ENCODE measurements at regions not wholly inside any gene's neighbourhood (a gene's known extent, or its start where the extent isn't known, plus 50 kb on each side); places are given as distances from the start of the nearest gene placed in this dataset.

DNA sequence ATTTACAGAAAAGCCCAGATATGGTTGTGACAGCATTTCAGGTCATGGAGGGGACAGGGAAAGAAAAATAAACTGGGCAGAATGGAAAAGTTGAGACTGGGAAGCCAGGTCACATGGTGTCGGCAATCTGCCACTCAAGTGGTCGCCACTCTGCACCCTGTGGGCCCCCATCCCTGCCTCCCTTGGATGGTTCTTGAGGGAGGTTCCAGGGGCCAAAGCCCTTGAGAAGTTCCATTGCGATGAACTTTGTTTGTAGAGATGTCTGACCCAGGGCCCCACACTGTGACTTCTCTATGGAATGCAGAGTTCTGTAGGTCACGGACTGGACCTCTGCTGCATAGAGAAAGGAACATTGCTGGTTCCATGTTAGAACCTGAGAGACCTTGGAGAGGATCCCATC is 105.7 kb upstream of the SLC14A2 start:
- H3K9me3 ChIP-seq (ENCODE audit: control insufficient read depth in 2 of 2, low read length in 2 of 2), result peaks cover 0 to 4% of the 10 kb centered on the region in 2 donors
- no peak overlapping the region for H3K27ac ChIP-seq (ENCODE audit: low read depth in 2 of 2, low read length in 2 of 2)
- no peak overlapping the region for H3K9ac ChIP-seq (ENCODE audit: low read depth in 1 of 2, low read length in 2 of 2)
- no peak overlapping the region for H3K4me3 ChIP-seq (ENCODE audit: low read length in 2 of 2)
- no peaks in the 10 kb centered on the region for H3K27me3 ChIP-seq (ENCODE audit: control insufficient read depth in 2 of 2, insufficient read depth in 2 of 2, low read length in 2 of 2)
- H3K4me1 ChIP-seq (ENCODE audit: control insufficient read depth in 2 of 2, insufficient read depth in 2 of 2, low read length in 2 of 2), result no peaks in the 10 kb centered on the region
- H3K36me3 ChIP-seq (ENCODE audit: control insufficient read depth in 2 of 2, insufficient read depth in 2 of 2, low read length in 2 of 2), result no peaks in the 10 kb centered on the region

DNA sequence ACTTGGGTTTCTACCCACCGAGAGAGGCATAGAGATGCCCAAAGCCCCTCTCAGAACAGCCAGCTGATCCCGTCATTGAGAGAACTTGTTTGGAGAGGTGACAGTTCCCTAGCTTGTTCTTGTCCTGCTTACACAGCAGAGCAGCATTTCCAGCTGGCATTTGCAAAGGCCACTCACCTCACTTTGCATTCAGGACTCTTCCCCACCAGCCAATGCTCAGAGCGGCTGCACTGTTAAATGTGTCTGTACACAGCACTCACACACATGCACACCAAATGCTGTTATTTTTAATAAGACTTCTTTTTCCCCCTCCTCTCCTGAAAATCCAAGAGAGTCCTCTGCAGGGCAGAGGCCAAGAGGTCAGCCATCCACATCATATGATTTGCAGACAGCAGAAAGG is 104.6 kb upstream of the SLC14A2 start:
- no peaks in the 10 kb centered on the region for H3K27me3 ChIP-seq (ENCODE audit: control insufficient read depth in 2 of 2, insufficient read depth in 2 of 2, low read length in 2 of 2)
- no peaks in the 10 kb centered on the region for H3K4me1 ChIP-seq (ENCODE audit: control insufficient read depth in 2 of 2, insufficient read depth in 2 of 2, low read length in 2 of 2)
- H3K9me3 ChIP-seq (ENCODE audit: control insufficient read depth in 2 of 2, low read length in 2 of 2), result peaks cover 0 to 4% of the 10 kb centered on the region in 2 donors
- H3K36me3 ChIP-seq (ENCODE audit: control insufficient read depth in 2 of 2, insufficient read depth in 2 of 2, low read length in 2 of 2), result no peaks in the 10 kb centered on the region
- H3K9ac ChIP-seq (ENCODE audit: low read depth in 1 of 2, low read length in 2 of 2), result no peak overlapping the region
- H3K4me3 ChIP-seq (ENCODE audit: low read length in 2 of 2), result no peak overlapping the region
- H3K27ac ChIP-seq (ENCODE audit: low read depth in 2 of 2, low read length in 2 of 2), result no peak overlapping the region

DNA sequence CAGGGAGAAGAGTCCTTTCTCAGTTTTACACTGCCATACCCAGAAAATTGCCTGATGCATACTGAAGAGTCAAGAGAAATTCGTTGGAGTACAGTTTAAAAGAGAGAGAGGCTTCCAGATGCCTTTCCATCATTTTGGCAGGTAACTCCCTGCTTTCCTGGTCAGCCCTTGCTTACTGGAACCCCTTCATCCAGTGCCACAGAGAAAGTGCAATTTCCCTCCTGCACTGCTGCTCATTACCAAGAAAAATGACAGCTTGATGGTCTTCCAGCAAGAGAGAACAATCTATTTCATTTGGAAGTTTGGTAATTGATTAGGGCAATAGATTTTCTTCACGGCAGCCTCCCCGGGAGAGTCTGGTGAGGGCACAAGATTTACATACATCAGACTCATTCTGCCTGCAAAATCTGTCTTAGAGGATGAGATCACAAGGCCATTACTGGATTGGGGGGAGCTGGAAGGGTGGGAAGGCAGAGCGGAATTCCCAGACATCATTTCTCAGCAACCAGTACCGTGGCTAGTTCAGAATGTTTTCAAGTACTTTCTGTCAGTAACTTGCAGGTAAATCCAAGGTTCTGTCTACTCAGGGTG is 102.8 kb upstream of the SLC14A2 start:
- Histone ChIP-seq H3K4me1 (ENCODE audit: control insufficient read depth in 2 of 2, insufficient read depth in 2 of 2, low read length in 2 of 2) (no peaks in the 10 kb centered on the region), H3K4me3 (ENCODE audit: low read length in 2 of 2) (no peak overlapping the region), H3K36me3 (ENCODE audit: control insufficient read depth in 2 of 2, insufficient read depth in 2 of 2, low read length in 2 of 2) (no peaks in the 10 kb centered on the region), H3K9me3 (ENCODE audit: control insufficient read depth in 2 of 2, low read length in 2 of 2) (no peaks in the 10 kb centered on the region), H3K9ac (ENCODE audit: low read depth in 1 of 2, low read length in 2 of 2) (no peak overlapping the region), H3K27ac (ENCODE audit: low read depth in 2 of 2, low read length in 2 of 2) (no peak overlapping the region), H3K27me3 (ENCODE audit: control insufficient read depth in 2 of 2, insufficient read depth in 2 of 2, low read length in 2 of 2) (no peaks in the 10 kb centered on the region)

DNA sequence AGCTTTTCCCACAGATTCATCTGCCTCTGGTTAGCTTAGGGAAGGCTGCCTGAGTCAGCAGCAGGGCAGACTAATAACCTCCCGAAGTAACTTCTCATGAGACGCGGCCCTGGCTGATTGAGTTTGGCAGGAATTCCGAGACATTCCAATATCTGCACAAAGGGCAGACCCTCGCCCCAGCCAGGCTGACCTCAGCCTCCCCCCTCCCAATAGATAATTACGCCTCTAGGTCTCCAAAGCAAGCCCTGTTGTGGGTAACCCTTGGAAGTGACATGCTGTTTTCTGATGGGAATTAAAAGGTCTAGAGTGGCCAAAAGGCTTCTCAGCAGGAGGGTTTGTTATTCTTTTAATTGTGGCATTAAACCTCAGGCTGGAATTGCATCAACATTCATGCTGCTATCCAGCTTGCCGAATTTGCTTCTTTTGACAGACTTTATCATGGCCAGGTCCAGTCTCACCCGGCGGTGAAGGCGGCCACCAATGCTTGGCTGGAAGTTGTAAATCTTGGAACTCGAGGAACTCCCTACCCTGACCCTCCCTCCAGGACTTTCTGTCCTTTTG is 98.0 kb upstream of the SLC14A2 start:
- Histone ChIP-seq H3K9ac (ENCODE audit: low read depth in 1 of 2, low read length in 2 of 2) (no peak overlapping the region), H3K4me1 (ENCODE audit: control insufficient read depth in 2 of 2, insufficient read depth in 2 of 2, low read length in 2 of 2) (no peaks in the 10 kb centered on the region), H3K27ac (ENCODE audit: low read depth in 2 of 2, low read length in 2 of 2) (no peak overlapping the region), H3K36me3 (ENCODE audit: control insufficient read depth in 2 of 2, insufficient read depth in 2 of 2, low read length in 2 of 2) (no peaks in the 10 kb centered on the region), H3K27me3 (ENCODE audit: control insufficient read depth in 2 of 2, insufficient read depth in 2 of 2, low read length in 2 of 2) (no peaks in the 10 kb centered on the region), H3K4me3 (ENCODE audit: low read length in 2 of 2) (no peak overlapping the region), H3K9me3 (ENCODE audit: control insufficient read depth in 2 of 2, low read length in 2 of 2) (no peaks in the 10 kb centered on the region)

- no peak overlapping the region for H3K27ac ChIP-seq (ENCODE audit: low read depth in 2 of 2, low read length in 2 of 2)
- no peak overlapping the region for H3K9ac ChIP-seq (ENCODE audit: low read depth in 1 of 2, low read length in 2 of 2)
- no peaks in the 10 kb centered on the region for H3K4me1 ChIP-seq (ENCODE audit: control insufficient read depth in 2 of 2, insufficient read depth in 2 of 2, low read length in 2 of 2)
- no peaks in the 10 kb centered on the region for H3K27me3 ChIP-seq (ENCODE audit: control insufficient read depth in 2 of 2, insufficient read depth in 2 of 2, low read length in 2 of 2)
- no peaks in the 10 kb centered on the region for H3K9me3 ChIP-seq (ENCODE audit: control insufficient read depth in 2 of 2, low read length in 2 of 2)
- no peak overlapping the region for H3K4me3 ChIP-seq (ENCODE audit: low read length in 2 of 2)
- no peaks in the 10 kb centered on the region for H3K36me3 ChIP-seq (ENCODE audit: control insufficient read depth in 2 of 2, insufficient read depth in 2 of 2, low read length in 2 of 2)
These were observed 96.7 kb upstream of the SLC14A2 start for GRCh38 chr18:45518311-45519155.

DNA sequence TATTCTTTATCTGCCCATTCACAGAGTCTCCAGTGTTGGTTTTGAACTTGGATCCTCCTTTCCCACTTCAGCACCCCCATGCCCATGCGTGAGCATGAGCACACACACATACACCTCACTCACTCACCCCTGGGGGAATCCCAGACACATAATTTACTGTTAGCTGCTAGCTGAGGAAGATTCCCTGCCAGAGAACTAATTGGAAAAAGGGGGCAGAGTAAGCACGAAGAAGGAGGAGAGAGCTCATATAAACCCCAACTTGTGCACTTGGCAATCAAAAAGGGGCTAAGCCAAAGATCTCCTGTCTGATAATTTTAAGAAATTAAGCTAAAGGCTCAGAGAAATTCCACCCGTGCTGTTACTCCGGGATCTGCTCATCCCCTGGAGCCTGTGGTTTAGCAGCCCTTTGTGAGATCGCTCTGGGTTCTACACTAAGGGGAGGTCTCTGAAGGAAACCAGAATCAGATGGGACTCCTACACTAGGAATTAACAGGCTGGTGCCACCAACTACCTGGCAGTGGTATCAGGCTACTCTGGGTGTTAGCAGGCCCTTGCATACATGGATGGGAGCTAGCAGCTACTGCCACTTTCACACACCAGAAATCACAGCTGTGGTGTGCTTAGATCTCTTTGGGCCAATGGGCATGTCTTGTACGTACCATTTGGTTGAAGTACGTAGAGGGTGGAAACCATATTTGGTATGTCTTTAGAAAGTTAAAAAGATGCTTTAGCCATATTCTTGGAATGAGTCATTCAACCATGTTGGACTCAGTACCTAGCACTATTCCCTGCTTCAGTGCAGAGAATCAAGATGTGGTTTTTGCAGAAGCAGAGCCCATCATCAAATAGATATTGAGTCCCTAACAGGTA is 95.6 kb upstream of the SLC14A2 start:
- Histone ChIP-seq H3K27me3 (ENCODE audit: control insufficient read depth in 2 of 2, insufficient read depth in 2 of 2, low read length in 2 of 2) (no peaks in the 10 kb centered on the region), H3K4me1 (ENCODE audit: control insufficient read depth in 2 of 2, insufficient read depth in 2 of 2, low read length in 2 of 2) (no peaks in the 10 kb centered on the region), H3K9me3 (ENCODE audit: control insufficient read depth in 2 of 2, low read length in 2 of 2) (no peaks in the 10 kb centered on the region), H3K27ac (ENCODE audit: low read depth in 2 of 2, low read length in 2 of 2) (no peak overlapping the region), H3K36me3 (ENCODE audit: control insufficient read depth in 2 of 2, insufficient read depth in 2 of 2, low read length in 2 of 2) (no peaks in the 10 kb centered on the region), H3K4me3 (ENCODE audit: low read length in 2 of 2) (no peak overlapping the region), H3K9ac (ENCODE audit: low read depth in 1 of 2, low read length in 2 of 2) (no peak overlapping the region)

- H3K9ac ChIP-seq (ENCODE audit: low read depth in 1 of 2, low read length in 2 of 2), result no peak overlapping the region
- no peaks in the 10 kb centered on the region for H3K9me3 ChIP-seq (ENCODE audit: control insufficient read depth in 2 of 2, low read length in 2 of 2)
- no peak overlapping the region for H3K4me3 ChIP-seq (ENCODE audit: low read length in 2 of 2)
- no peak overlapping the region for H3K27ac ChIP-seq (ENCODE audit: low read depth in 2 of 2, low read length in 2 of 2)
- no peaks in the 10 kb centered on the region for H3K36me3 ChIP-seq (ENCODE audit: control insufficient read depth in 2 of 2, insufficient read depth in 2 of 2, low read length in 2 of 2)
- H3K27me3 ChIP-seq (ENCODE audit: control insufficient read depth in 2 of 2, insufficient read depth in 2 of 2, low read length in 2 of 2), result no peaks in the 10 kb centered on the region
- H3K4me1 ChIP-seq (ENCODE audit: control insufficient read depth in 2 of 2, insufficient read depth in 2 of 2, low read length in 2 of 2), result no peaks in the 10 kb centered on the region
These were observed 94.1 kb upstream of the SLC14A2 start for GRCh38 chr18:45521136-45521535.

- Histone ChIP-seq H3K4me1 (ENCODE audit: control insufficient read depth in 2 of 2, insufficient read depth in 2 of 2, low read length in 2 of 2) (no peaks in the 10 kb centered on the region), H3K9me3 (ENCODE audit: control insufficient read depth in 2 of 2, low read length in 2 of 2) (no peaks in the 10 kb centered on the region), H3K4me3 (ENCODE audit: low read length in 2 of 2) (no peak overlapping the region)
These were observed 93.5 kb upstream of the SLC14A2 start for GRCh38 chr18:45521777-45522176.

GRCh38 chr18:45522371-45522770 is 92.9 kb upstream of the SLC14A2 start:
- H3K9me3 ChIP-seq (ENCODE audit: control insufficient read depth in 2 of 2, low read length in 2 of 2), result no peaks in the 10 kb centered on the region
- H3K27me3 ChIP-seq (ENCODE audit: control insufficient read depth in 2 of 2, insufficient read depth in 2 of 2, low read length in 2 of 2), result no peaks in the 10 kb centered on the region
- H3K4me3 ChIP-seq (ENCODE audit: low read length in 2 of 2), result no peak overlapping the region
- no peak overlapping the region for H3K9ac ChIP-seq (ENCODE audit: low read depth in 1 of 2, low read length in 2 of 2)
- H3K4me1 ChIP-seq (ENCODE audit: control insufficient read depth in 2 of 2, insufficient read depth in 2 of 2, low read length in 2 of 2), result no peaks in the 10 kb centered on the region
- no peaks in the 10 kb centered on the region for H3K36me3 ChIP-seq (ENCODE audit: control insufficient read depth in 2 of 2, insufficient read depth in 2 of 2, low read length in 2 of 2)
- H3K27ac ChIP-seq (ENCODE audit: low read depth in 2 of 2, low read length in 2 of 2), result no peak overlapping the region

More at GRCh38 chr18:45521777-45522176, 93.5 kb upstream of the SLC14A2 start:
- H3K27ac ChIP-seq (ENCODE audit: low read depth in 2 of 2, low read length in 2 of 2), result no peak overlapping the region
- H3K27me3 ChIP-seq (ENCODE audit: control insufficient read depth in 2 of 2, insufficient read depth in 2 of 2, low read length in 2 of 2), result no peaks in the 10 kb centered on the region
- H3K36me3 ChIP-seq (ENCODE audit: control insufficient read depth in 2 of 2, insufficient read depth in 2 of 2, low read length in 2 of 2), result no peaks in the 10 kb centered on the region
- no peak overlapping the region for H3K9ac ChIP-seq (ENCODE audit: low read depth in 1 of 2, low read length in 2 of 2)

GRCh38 chr18:45525301-45525700 is 90.0 kb upstream of the SLC14A2 start:
- no peak overlapping the region for H3K27ac ChIP-seq (ENCODE audit: low read depth in 2 of 2, low read length in 2 of 2)
- H3K36me3 ChIP-seq (ENCODE audit: control insufficient read depth in 2 of 2, insufficient read depth in 2 of 2, low read length in 2 of 2), result no peaks in the 10 kb centered on the region

More at GRCh38 chr18:45525301-45525700, 90.0 kb upstream of the SLC14A2 start:
- Histone ChIP-seq H3K4me3 (ENCODE audit: low read length in 2 of 2) (no peak overlapping the region), H3K9ac (ENCODE audit: low read depth in 1 of 2, low read length in 2 of 2) (no peak overlapping the region), H3K27me3 (ENCODE audit: control insufficient read depth in 2 of 2, insufficient read depth in 2 of 2, low read length in 2 of 2) (no peaks in the 10 kb centered on the region), H3K4me1 (ENCODE audit: control insufficient read depth in 2 of 2, insufficient read depth in 2 of 2, low read length in 2 of 2) (no peaks in the 10 kb centered on the region), H3K9me3 (ENCODE audit: control insufficient read depth in 2 of 2, low read length in 2 of 2) (no peaks in the 10 kb centered on the region)

Measured in mucosa of rectum (tissue), 2 donors.